HAP-1 (cell line): ENCODE measurements at regions not wholly inside any gene's neighbourhood (a gene's known extent, or its start where the extent isn't known, plus 50 kb on each side); places are given as distances from the start of the nearest gene placed in this dataset.
A peak's percentile ranks its signal among the peaks of the same experiment; 100 is the strongest.

ENCODE experiments used
- DNase-seq, 2 experiments: peaks; one replicate each; pipeline ENCODE4 v3.0.0-alpha.2; 2016 to 2020; ENCODE audit warnings: low spot score in 2 of 2
- H3K27me3 ChIP-seq: fragments of 250-450 bp; sonication (Bioruptor Pico); 2 replicates; pipeline ENCODE4 v1.5.1; 2020; ENCODE audit warnings: low read depth, mild to moderate bottlenecking, moderate library complexity
- H3K36me3 ChIP-seq: fragments of 250-450 bp; sonication (Bioruptor Pico); replicated peaks from 2 replicates; pipeline ENCODE4 v1.5.1; 2020; ENCODE audit warnings: mild to moderate bottlenecking
- H3K4me1 ChIP-seq: fragments of 250-450 bp; sonication (Bioruptor Pico); 2 replicates; pipeline ENCODE4 v1.5.1; 2020; ENCODE audit warnings: mild to moderate bottlenecking
- H3K4me3 ChIP-seq: fragments of 250-450 bp; sonication (Bioruptor Pico); 2 replicates; pipeline ENCODE4 v1.5.1; 2020; ENCODE audit warnings: mild to moderate bottlenecking, moderate library complexity
- H3K9me3 ChIP-seq: fragments of 250-450 bp; sonication (Bioruptor Pico); 2 replicates; pipeline ENCODE4 v1.5.1; 2020; ENCODE audit warnings: mild to moderate bottlenecking, moderate library complexity
- in situ Hi-C: fragments of 300-500 bp; cut with MboI; formaldehyde crosslinking; loops from 3 replicates; pipeline ENCODE4 v1.14.3; 2020; ENCODE audit warnings: low sequenced_read_pairs, inconsistent platforms, mixed read lengths

DNA sequence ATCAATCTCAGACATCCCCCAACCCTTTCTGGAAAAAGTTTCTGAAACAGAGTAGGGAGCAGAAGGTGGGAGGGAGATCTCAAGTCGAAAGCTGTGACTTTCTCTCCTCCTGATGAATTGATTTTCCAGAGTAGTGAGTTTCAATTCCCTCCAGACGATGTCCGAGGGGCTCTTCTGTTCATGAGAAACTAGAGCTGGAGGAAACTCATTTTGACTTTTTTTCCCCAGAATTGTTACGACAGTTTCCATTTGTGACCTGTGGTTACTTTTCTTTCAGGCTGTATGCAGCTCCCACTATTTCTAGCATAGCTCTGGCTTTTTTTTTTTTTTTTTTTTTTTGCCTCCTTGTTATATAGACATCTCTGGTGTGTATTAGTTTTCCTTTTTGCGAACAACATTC, 422.1 kb upstream of the SALL1 start:
- H3K4me1 ChIP-seq, result no peaks in the 10 kb centered on the region
- in situ Hi-C loops, result no loop called here

GRCh38 chr16:51569203-51569931, 418.3 kb upstream of the SALL1 start:
- DNase-seq, result no peak
- H3K9me3 ChIP-seq, result no peaks in the 10 kb centered on the region
- no peaks in the 10 kb centered on the region for H3K27me3 ChIP-seq
- H3K4me1 ChIP-seq, result no peaks in the 10 kb centered on the region
- H3K36me3 ChIP-seq, result no peaks in the 10 kb centered on the region
- H3K4me3 ChIP-seq, result no peak overlapping the region
- in situ Hi-C loops, result no loop called here

More for the DNA sequence above, 422.1 kb upstream of the SALL1 start:
- DNase-seq, result no peak
- Histone ChIP-seq H3K27me3 (no peaks in the 10 kb centered on the region), H3K9me3 (no peaks in the 10 kb centered on the region), H3K36me3 (no peaks in the 10 kb centered on the region), H3K4me3 (no peak overlapping the region)

DNA sequence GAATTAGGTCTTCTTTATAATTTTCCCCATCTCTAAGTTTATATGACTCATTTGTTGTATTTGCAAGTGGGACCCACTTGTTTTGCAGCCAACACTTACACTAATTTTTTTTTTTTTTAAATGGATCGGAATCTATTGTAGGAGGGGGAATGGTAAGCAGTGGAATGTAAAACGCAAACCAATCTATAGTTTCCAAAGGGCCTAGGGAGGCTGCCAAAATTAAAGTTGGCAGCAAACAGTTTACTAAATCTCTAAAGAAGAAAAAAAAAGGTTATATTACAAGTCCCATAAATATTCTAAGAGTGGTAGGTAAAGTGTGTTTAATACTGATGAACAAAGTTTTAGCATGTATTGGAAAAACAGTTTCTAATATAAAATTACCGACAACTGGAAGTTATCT, 416.8 kb upstream of the SALL1 start:
- Histone ChIP-seq H3K4me1 (no peaks in the 10 kb centered on the region), H3K27me3 (no peaks in the 10 kb centered on the region), H3K4me3 (no peak overlapping the region), H3K9me3 (no peaks in the 10 kb centered on the region), H3K36me3 (no peaks in the 10 kb centered on the region)
- no peak for DNase-seq
- in situ Hi-C loops, result no loop called here

DNA sequence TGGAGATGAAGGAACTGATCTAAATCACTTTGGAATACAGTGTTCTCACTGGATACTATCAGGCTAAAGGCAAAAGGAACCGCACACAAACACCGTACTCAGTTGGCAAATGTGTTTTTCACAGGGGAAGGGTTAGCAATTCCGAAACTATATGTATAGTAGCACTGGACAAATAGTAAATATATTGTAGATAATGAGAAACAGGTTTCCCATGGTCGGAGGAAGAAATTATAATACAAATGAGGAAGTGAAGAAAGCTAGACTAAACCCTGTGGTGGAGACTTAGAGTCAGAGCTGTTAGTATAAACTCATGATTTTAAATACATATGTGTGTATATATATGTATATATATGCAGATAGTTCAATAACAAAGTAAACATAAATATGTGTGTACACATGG, 414.1 kb upstream of the SALL1 start:
- no peak for DNase-seq
- no peak overlapping the region for H3K4me3 ChIP-seq
- no peaks in the 10 kb centered on the region for H3K36me3 ChIP-seq
- H3K27me3 ChIP-seq, result no peaks in the 10 kb centered on the region
- H3K9me3 ChIP-seq, result no peaks in the 10 kb centered on the region
- H3K4me1 ChIP-seq, result no peaks in the 10 kb centered on the region
- in situ Hi-C loops, result no loop called here

- Histone ChIP-seq H3K4me3 (no peak overlapping the region), H3K9me3 (no peaks in the 10 kb centered on the region), H3K27me3 (no peaks in the 10 kb centered on the region), H3K4me1 (no peaks in the 10 kb centered on the region), H3K36me3 (no peaks in the 10 kb centered on the region)
- DNase-seq, result no peak
- in situ Hi-C loops, result no loop called here
These were observed 411.8 kb upstream of the SALL1 start for GRCh38 chr16:51562891-51563290.

GRCh38 chr16:51559901-51560300, 408.8 kb upstream of the SALL1 start:
- Histone ChIP-seq H3K9me3 (no peaks in the 10 kb centered on the region), H3K36me3 (no peaks in the 10 kb centered on the region), H3K27me3 (no peaks in the 10 kb centered on the region), H3K4me1 (peaks cover 11% of the 10 kb centered on the region), H3K4me3 (no peak overlapping the region)
- in situ Hi-C loops, result no loop called here
- DNase-seq, result no peak

- in situ Hi-C loops, result no loop called here
- H3K9me3 ChIP-seq, result no peaks in the 10 kb centered on the region
These were observed 406.6 kb upstream of the SALL1 start for GRCh38 chr16:51557670-51558069.

DNA sequence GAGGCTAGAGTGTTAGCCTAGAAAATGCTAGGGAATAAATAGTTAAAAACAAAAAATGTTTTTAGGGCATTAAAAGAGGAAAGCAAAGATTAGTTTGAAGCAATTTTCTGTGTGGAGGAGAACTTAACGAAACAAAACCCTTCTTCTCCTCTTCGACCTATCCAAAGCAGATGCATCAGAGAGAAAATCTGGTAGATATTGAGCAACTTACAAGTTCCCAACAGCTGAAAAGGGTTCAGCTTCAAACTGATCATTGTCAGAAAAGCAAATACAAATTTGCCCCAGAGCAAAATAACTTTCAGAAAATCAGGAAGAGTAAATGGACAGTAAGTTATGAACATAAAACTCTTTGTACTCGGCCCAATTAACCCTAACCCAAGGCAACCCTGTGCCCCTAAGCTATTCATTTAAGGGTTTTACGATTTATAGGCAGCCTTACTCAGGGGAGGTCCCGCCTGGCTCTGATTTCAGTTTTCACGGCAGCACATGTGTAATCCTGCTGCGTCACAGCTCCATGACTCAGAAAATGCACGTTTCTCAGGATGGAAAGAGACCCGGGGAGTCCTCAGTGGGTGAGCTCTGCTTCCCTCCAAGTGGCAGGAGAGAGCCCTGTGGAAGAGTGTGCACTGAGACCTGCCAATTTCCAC, 405.7 kb upstream of the SALL1 start:
- no peaks in the 10 kb centered on the region for H3K36me3 ChIP-seq
- peak; percentile 65 to 72 for DNase-seq
- H3K9me3 ChIP-seq, result no peaks in the 10 kb centered on the region
- in situ Hi-C loops, result no loop called here
- H3K4me3 ChIP-seq, result no peak overlapping the region
- H3K4me1 ChIP-seq, result peaks cover 11% of the 10 kb centered on the region
- H3K27me3 ChIP-seq, result no peaks in the 10 kb centered on the region

More at GRCh38 chr16:51557670-51558069, 406.6 kb upstream of the SALL1 start:
- Histone ChIP-seq H3K4me3 (no peak overlapping the region), H3K4me1 (peaks cover 11% of the 10 kb centered on the region), H3K27me3 (no peaks in the 10 kb centered on the region), H3K36me3 (no peaks in the 10 kb centered on the region)
- DNase-seq, result no peak

DNA sequence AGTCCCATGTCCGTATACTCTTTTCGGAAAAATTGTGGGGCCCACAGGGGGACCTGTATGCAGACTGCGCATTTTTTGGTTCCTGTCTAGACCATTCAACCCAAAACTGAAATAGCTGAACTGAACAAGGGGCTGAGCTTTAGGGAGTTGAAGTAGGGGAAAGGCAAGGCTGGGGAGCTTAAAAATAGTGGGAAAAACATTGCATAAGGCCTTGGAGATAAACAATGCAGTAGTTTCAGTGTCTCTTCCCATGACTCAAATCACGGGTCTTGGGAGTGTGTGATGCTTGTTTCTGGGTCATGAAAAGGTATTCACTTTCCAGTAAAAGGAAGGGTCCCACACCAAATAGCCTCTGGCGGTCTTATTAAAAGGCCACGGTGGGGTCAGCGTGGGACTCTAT, 402.8 kb upstream of the SALL1 start:
- Histone ChIP-seq H3K36me3 (no peaks in the 10 kb centered on the region), H3K27me3 (no peaks in the 10 kb centered on the region), H3K9me3 (no peaks in the 10 kb centered on the region), H3K4me1 (peaks cover 23% of the 10 kb centered on the region), H3K4me3 (no peak overlapping the region)
- DNase-seq, result no peak
- in situ Hi-C loops, result no loop called here

DNA sequence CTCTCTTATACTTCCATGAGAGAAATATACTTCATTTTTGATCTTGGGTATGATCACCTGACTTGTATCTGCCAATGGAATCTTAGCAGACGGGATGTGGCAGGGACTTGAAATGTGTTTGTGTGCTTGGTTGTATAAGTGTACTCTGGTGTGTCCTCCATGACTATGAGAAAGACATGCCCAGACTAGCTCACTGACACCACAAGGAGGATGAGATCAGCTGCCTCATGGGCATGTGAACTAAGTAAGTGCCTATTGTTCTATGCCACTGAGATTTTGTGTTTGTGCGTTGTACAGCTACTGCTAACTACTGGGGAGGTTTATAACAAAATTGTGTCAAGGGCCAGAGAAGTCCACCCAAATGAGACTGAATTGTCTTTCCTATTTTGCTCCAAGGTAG, 402.2 kb upstream of the SALL1 start:
- H3K36me3 ChIP-seq, result no peaks in the 10 kb centered on the region
- no peak overlapping the region for H3K4me3 ChIP-seq
- H3K4me1 ChIP-seq, result peaks cover 23% of the 10 kb centered on the region
- in situ Hi-C loops, result no loop called here
- H3K27me3 ChIP-seq, result no peaks in the 10 kb centered on the region
- no peaks in the 10 kb centered on the region for H3K9me3 ChIP-seq
- no peak for DNase-seq

GRCh38 chr16:51550800-51551347, 399.8 kb upstream of the SALL1 start:
- Histone ChIP-seq H3K9me3 (no peaks in the 10 kb centered on the region), H3K4me1 (peaks cover 17% of the 10 kb centered on the region), H3K27me3 (no peaks in the 10 kb centered on the region), H3K36me3 (no peaks in the 10 kb centered on the region), H3K4me3 (no peak overlapping the region)
- DNase-seq, result peak; percentile 48 to 51
- in situ Hi-C loops, result no loop called here

- H3K9me3 ChIP-seq, result no peaks in the 10 kb centered on the region
- no peak for DNase-seq
- in situ Hi-C loops, result no loop called here
- no peak overlapping the region for H3K4me3 ChIP-seq
- peaks cover 17% of the 10 kb centered on the region for H3K4me1 ChIP-seq
- no peaks in the 10 kb centered on the region for H3K27me3 ChIP-seq
- no peaks in the 10 kb centered on the region for H3K36me3 ChIP-seq
These were observed 398.8 kb upstream of the SALL1 start for GRCh38 chr16:51549836-51550235.

DNA sequence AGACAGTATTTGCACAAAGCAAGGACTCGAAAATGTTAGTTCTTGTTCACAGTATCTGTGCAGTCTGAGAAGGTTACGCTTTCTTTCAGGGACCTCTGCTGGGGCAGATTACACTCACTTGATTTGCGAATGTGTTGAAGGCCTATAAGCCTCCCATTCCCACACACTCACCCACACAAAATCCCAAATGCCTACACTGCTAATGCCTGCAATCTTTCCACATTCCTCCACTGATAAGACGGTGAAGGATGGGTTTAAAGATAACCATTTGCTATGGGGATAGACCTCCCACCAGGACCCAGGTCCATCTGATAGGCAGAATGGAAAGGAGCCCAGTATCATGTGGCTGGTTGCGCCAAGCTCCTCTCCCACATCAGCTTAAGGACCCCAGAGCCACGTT, 394.9 kb upstream of the SALL1 start:
- H3K27me3 ChIP-seq, result no peaks in the 10 kb centered on the region
- DNase-seq, result no peak
- no peaks in the 10 kb centered on the region for H3K9me3 ChIP-seq
- H3K4me1 ChIP-seq, result peaks cover 25% of the 10 kb centered on the region
- in situ Hi-C loops, result no loop called here
- no peak overlapping the region for H3K4me3 ChIP-seq
- H3K36me3 ChIP-seq, result no peaks in the 10 kb centered on the region

DNA sequence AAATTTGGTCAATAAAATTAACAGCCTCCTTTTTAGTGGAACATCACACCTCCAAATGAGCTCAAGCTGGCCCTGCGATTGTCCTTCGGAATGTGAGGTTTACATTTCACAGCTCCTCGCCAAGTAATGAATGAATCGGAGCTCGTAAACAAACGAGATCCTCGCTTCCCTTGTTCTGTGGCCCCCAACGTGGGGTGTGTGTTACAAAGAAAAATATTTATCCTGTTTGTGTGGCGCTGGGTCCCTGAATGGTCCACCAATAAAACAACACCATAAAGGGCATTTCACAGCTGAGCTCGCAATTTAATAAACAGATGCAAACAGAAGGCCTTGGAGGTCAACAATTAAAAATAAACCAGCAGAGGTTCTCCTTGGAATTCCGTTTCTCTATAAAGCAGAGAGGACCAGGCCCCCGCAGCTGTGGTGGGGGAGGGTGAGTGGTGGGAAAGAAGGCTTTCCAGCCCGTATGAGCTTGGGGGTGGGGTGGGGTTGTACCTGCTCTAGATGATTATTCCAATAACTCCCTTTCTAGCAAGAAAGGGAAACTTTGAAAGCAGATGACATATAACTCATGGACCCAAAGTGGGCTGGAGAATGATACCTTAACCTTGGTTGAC, 393.9 kb upstream of the SALL1 start:
- Histone ChIP-seq H3K27me3 (no peaks in the 10 kb centered on the region), H3K4me3 (no peak overlapping the region), H3K4me1 (peaks cover 20% of the 10 kb centered on the region), H3K9me3 (no peaks in the 10 kb centered on the region), H3K36me3 (no peaks in the 10 kb centered on the region)
- in situ Hi-C loops, result no loop called here
- peak in 1 of 2 experiments; percentile 36 for DNase-seq
